Hematopoietic multipotent progenitor cell treated with erythropoietin and hydrocortisone succinate and interleukin-3 and kit ligand, for 4 days (in vitro differentiated cells): ENCODE measurements at regions not wholly inside any gene's neighbourhood (a gene's known extent, or its start where the extent isn't known, plus 50 kb on each side); places are given as distances from the start of the nearest gene placed in this dataset.
A peak's percentile ranks its signal among the peaks of the same experiment; 100 is the strongest.
"Not testable (repeated sequence)": the region's sequence is repeated elsewhere in the genome, so short reads cannot be mapped to it uniquely, and the experiment has no call there.

Experiments used
- DNase-seq: peaks from one replicate; pipeline ENCODE4 v3.0.0-alpha.2; 2015

DNA sequence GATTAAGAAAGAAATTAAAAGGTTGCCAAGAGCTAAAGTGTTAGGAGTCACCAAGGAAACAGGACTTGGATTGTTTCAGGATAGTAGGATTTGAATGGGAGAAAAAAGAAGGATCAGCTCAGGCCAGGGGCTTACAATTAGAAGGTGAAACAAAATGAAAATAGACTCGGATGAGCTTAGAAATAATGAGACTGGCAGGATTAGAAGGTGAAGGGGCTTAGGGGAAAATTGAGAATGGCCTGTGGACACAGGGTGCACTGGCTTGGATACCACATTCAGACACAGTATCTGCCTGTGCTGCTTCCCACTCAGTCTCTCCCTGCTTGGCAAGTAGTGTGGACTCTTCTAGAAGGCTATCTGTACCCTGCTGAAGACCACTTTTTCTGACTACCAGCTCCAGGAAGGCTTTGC is 206.1 kb upstream of the ATP10A start:
- no peak for DNase-seq

DNA sequence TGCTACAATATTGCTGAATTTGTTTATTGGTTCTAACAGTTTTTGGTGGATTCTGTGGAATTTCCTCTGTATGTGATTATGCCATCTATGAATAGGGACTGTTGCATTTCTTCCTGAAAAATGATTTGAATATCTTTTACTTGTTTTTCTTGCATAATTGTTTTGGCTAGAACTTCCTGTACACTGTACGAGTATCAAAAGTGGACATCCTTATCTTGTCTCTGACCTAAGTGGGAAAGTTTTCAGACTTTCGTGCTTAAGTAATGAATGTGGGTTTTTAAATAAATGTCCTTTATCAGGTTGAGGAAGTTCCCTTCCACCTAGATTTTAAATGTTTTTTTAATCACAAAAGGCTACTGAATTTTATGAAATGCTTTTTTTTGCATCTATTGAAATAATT is 203.8 kb upstream of the ATP10A start:
- DNase-seq, result peak; percentile 6

DNA sequence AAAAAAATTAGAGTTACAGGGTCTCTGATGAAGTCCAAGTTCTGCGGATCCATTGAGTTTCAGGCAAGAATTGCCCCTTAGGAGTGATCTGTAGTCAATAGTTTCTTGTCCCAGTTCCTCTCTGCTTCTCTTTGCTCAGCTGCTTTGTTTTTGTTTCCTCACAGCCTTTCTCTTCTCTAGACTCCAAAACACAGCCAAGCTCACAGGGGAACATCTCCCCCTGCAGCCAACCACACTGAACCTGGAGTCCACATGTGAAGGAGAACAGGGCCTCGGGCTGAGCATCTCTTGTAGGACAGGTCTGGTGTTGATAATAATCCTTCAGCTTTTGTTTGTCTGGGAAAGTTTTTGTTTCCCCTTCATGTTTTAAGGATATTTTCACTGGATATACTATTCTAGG is 202.6 kb upstream of the ATP10A start:
- no peak for DNase-seq

- no peak for DNase-seq
Measured at GRCh38 chr15:26061248-26061647, 198.1 kb upstream of the ATP10A start.

GRCh38 chr15:26056766-26057165 is 193.6 kb upstream of the ATP10A start:
- not testable (repeated sequence) for DNase-seq

DNA sequence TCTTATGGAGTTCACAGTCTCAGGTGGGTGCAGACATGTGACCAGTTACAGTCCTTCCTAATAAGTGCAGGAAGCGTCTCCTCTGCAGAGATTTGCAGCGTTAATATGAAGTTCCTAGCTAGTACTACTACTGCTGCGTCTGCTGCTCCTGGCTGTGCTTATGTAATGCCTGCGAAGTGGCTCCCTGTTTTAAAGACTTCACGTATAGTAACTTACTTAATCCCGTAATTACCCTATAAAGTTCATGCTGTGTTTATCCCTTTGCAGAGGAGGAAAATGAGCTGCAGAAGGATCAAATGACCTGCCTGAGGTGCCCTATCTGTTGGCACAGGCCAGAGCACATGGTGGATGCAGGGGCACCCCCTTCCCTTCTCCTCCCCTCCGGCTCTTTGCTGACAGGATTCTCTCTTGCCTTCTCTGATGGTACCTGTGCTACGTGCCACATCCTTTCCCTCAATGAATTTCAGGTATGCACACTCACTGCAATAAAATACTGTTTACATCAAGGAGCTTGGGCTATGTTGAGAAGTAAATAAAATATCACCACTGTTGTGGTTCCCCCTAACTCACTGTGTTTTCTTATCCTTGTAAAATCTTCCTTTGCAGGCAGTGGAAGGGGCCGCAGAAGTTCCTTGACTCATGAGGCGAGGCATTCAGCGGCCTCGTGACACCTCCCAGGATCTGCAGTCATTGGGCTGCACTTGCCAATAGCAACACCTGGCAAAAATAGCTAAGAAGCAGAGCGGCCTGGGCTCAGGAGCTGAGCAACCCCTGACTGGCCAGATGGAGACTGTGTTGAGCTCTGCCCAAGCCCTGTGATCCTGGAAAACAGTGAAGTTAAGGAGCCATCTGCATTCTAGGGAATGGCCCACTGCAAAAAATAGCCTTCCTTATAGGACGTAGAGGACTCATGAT is 188.9 kb upstream of the ATP10A start:
- no peak for DNase-seq

- DNase-seq, result no peak
Measured at GRCh38 chr15:26050984-26051383, 187.9 kb upstream of the ATP10A start.

- no peak for DNase-seq
Measured at GRCh38 chr15:26049900-26050657, 187.0 kb upstream of the ATP10A start.

DNA sequence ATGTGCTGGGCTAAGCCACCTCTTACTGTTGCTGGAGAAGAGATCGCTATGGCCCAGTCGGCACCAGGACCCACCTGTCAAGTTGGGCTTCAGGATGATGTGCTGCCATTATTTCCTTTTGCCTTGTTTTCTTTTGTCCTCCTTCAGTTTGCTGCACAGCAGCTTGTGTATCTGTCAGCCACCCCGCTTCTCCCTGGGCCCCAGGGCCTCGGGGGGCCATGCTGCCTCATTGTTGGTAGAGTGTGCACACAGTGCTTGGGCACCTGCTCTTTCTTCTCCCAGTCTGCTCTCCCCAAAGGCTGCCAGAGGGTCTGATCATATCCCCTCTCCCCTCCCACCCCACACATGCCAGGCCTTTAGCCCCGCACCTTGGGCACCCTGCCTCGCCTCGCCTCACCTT is 185.5 kb upstream of the ATP10A start:
- no peak for DNase-seq

DNA sequence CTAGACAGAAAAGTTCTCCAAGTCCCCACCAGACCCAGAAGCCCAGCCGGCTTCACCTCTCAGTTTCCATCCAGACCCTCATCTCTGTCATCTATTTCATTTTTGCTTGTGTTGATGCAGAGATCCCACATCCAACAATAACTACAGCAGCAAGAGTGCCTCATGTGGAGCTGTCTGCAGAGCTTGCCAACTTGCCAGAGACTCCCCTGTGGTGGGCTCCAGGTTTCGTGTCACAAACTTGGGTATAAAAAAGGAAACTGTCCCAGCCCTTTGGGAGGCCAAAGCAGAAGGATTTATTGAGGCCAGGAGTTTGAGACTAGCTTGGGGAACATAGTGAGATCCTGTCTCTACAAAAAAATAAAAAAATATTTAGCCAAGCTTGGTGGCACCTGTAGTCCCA is 182.4 kb upstream of the ATP10A start:
- DNase-seq, result no peak

DNA sequence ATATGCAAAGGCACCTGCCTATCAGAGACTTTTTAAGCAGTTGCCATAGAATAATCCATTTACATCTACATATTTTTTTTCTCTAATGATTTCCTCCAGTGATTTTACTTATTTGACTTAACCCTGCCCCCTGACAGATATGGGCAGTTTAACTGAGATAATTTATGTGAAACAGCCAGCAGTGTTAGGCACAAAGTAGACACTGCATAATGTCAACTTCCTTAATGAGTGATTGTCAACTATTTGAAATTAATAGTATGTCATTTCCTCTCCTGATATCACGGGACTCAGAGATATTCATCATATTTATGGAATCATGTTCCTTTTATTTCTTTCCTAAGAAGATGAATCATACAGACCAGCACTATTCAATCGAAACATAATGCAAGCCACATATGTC is 179.9 kb upstream of the ATP10A start:
- DNase-seq, result no peak

DNA sequence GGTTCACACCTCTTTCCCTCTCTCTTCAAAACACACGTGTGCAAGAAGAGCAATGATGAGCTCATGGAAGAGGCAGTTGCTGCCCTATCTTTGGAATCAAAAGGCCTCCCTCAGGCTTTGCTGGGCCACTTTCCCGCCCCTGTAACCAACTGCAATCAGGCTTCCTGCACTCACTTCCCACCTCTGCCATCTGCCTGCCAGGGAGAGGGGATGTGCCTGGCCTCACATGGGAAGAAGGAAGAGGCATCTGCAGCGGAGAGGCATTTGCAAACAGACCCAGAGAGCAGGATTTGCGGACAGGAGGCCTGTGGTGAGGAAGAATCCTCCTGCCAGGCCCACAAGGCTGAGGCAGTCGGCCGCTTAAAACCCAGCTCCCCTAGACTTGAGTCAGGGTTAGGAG is 175.6 kb upstream of the ATP10A start:
- DNase-seq, result no peak

- DNase-seq, result peak; percentile 2
Measured at GRCh38 chr15:26037369-26037768, 174.2 kb upstream of the ATP10A start.

DNA sequence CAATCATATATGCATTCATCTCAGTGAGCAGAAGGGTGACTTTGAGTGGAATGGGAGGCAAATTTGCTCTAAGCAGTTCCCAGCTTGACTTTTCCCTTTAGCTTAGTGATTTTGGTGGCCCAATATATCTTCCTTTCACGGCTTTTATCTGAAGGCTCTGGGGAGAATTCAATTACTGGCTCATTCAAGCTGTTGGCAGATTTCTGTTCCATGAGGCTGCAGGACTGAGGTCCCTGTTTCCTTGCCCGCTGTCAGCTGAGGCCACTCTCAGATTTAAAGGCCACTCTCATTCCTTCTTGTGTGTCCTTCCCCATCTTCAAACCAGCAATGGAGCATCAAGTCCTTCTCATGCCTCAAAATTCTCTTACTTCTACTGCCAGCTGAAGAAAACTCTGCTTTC is 170.4 kb upstream of the ATP10A start:
- DNase-seq, result no peak

DNA sequence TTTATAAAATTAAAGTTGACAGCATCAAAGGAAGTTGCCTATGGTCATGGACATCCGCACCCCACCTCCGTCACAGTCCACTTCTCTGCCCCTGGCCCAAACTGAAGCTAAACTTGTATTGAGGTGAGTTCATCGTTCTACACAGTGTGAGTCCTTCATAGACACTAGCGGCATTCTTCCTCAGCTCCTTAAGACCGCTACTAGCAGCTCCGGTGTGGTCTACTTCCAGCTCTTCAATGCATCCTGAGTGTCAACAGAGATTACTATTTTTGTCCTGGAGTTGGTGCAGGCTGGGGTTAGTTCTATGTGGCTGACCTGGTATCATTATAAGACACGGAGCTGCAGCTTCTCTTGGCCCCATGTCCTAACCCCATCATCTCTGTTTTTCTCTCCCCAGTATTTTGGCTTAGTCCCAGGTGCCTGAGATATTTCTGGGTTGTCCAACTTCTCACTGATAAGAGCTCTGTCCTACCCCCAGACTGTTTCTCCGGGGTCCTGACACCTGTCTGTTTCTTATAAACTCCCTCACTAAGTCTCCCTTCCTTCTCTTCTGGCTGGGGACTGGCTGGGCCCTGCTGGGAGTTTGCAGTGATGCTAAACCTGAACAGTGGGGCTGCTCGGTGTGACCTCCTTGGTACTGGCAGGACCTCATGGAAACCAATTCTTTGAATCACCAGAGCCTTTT is 169.2 kb upstream of the ATP10A start:
- DNase-seq, result no peak

GRCh38 chr15:26029586-26029985 is 166.5 kb upstream of the ATP10A start:
- not testable (repeated sequence) for DNase-seq

DNA sequence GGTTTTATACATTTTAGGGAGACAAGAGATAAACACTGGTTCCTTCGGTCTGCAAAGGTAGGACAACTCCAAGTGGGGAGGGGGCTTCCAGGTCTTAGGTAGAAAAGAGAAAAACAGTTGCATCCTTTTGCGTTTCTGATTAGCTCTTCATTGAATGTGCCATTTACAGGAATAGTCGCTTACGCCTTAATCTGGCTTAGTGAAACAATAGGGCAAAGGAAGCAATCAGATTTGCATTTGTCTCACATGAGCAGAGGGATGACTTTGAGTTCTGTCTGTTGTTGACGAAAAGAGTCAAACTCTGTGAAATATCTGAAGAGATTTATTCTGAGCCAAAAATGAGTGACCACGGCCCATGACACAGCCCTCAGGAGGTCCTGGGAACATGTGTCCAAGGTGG is 166.0 kb upstream of the ATP10A start:
- no peak for DNase-seq

DNA sequence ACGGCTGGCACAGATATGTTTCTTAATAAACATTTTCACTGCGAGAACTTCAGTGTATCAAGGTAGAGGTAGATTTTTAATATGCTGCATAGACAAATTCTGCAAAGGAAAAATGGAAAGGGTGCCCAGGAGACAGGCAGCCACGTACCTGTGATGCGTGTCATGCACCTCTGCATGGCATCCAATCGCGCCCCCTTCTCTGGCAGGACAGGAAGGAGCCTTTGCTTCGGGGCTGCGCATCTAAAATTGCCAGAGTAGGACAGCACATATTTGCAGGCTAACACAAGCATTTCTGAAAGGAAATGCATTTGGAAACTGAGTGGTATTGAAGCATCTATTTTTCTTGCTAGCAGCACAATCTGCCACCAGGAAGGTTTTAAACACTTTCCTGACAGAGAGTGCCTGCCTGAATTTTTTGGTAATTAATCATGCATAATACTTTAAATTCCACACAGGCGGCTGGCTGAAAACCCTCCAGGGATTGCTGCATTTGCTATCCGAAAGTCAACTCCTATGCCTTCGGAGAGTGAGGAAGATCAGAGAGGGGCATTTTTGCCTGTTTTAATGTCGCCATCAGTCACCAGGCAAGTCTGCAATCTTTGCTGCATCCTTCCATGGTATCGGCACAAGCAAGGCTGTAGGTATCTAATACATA is 165.1 kb upstream of the ATP10A start:
- DNase-seq, result no peak

- not testable (repeated sequence) for DNase-seq
Measured at GRCh38 chr15:26026671-26027070, 163.5 kb upstream of the ATP10A start.

DNA sequence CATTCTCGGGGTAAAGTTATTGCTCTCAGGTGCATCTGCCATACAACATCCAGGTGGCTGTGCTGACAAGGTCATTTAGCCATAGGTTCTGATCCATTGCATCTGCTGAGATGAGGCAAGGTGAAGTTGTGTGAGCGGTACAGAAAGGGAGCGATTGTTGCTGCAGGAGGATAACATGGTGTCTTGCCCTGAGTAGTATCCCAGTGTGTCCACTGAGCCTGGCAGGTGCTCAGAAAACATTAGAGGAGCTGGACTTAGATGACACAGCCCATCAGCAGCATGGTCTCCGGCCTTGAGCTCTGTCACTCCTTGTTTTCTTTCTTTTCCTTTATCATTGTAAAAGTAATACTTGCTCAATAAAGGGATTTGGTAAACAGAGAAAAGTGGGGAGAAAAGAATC is 161.1 kb upstream of the ATP10A start:
- no peak for DNase-seq

DNA sequence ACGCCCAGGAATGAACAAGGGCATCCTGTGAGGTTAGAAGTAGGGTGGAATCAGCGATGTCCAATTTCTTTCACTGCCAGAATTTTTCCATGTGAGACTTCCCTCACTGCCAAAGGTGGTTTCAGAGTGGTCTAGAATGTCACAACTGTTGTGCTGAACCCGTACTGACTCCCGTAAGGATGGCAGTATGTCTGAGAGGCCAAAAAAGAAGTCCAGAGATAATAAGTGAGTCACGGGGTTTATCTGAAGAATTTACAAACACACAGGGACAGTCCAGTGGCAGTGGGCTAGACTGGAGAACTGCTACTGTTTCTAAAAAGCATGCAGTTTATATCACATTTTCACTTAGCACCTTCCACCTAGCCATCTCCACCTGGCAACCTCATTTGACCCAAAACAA is 160.6 kb upstream of the ATP10A start:
- DNase-seq, result no peak

DNA sequence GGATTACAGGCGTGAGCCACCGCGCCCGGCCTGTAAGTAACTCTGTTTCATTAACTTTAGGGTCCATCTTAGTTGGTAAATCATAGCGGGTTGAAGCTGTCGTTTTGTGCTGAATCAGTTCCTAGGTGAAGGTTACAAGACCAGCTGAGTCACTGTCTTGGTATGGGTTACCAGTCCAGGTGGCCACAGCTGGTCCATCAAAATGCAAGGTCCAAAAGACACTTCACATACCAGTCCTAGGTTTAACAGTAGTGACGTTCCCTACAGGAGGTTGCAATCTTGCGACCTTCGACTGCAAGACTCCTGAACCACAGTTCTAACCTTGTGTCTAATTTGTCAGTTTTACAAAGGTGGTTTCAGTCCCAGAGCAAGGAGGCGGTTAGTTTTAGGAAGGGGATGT is 160.1 kb upstream of the ATP10A start:
- no peak for DNase-seq

DNA sequence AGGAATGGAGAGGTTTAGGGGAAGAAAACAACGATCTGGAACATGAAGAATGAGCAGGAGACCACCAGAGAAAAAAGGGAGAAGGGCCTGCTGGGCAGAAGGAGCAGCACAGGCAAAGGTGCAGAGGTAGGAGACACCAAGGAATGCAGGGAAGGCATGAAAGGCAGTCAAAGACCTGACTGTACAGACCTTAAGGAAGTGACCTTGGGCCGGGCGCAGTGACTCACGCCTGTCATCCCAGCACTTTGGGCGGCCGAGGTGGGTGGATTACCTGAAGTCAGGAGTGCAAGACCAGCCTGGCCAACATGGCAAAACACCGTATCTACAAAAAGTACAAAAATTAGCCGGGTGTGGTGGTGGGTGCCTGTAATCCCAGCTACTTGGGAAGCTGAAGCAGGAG is 157.7 kb upstream of the ATP10A start:
- no peak for DNase-seq
